ENCODE measurements at regions not wholly inside any gene's neighbourhood (a gene's known extent, or its start where the extent isn't known, plus 50 kb on each side); places are given as distances from the start of the nearest gene placed in this dataset.

GRCh38 chr5:109506556-109506955 is 96.8 kb upstream of the PJA2 start:
- no peaks in the 10 kb centered on the region for H3K9me3 ChIP-seq (ENCODE audit: control insufficient read depth in 2 of 2, low read length in 2 of 2)
- H3K27me3 ChIP-seq (ENCODE audit: control insufficient read depth in 1 of 2, insufficient read depth in 2 of 2, low read length in 2 of 2), result no peaks in the 10 kb centered on the region
- no peaks in the 10 kb centered on the region for H3K36me3 ChIP-seq (ENCODE audit: control insufficient read depth in 2 of 2, insufficient read depth in 2 of 2, low read length in 2 of 2)
- no peak overlapping the region for H3K27ac ChIP-seq (ENCODE audit: low read length)
- no peak overlapping the region for H3K9ac ChIP-seq (ENCODE audit: low read length in 2 of 2)
- no peaks in the 10 kb centered on the region for H3K4me1 ChIP-seq (ENCODE audit: control insufficient read depth, insufficient read depth, low read length)
- H3K4me3 ChIP-seq (ENCODE audit: low read length in 2 of 2), result no peak overlapping the region

GRCh38 chr5:109496112-109496511 is 86.3 kb upstream of the PJA2 start:
- no peak overlapping the region for H3K4me3 ChIP-seq (ENCODE audit: low read length in 2 of 2)
- H3K4me1 ChIP-seq (ENCODE audit: control insufficient read depth, insufficient read depth, low read length), result no peaks in the 10 kb centered on the region
- H3K27me3 ChIP-seq (ENCODE audit: control insufficient read depth in 1 of 2, insufficient read depth in 2 of 2, low read length in 2 of 2), result no peaks in the 10 kb centered on the region
- no peaks in the 10 kb centered on the region for H3K9me3 ChIP-seq (ENCODE audit: control insufficient read depth in 2 of 2, low read length in 2 of 2)
- H3K9ac ChIP-seq (ENCODE audit: low read length in 2 of 2), result no peak overlapping the region
- no peak overlapping the region for H3K27ac ChIP-seq (ENCODE audit: low read length)
- no peaks in the 10 kb centered on the region for H3K36me3 ChIP-seq (ENCODE audit: control insufficient read depth in 2 of 2, insufficient read depth in 2 of 2, low read length in 2 of 2)

- Histone ChIP-seq H3K4me3 (ENCODE audit: low read length in 2 of 2) (no peak overlapping the region), H3K4me1 (ENCODE audit: control insufficient read depth, insufficient read depth, low read length) (peaks cover 10% of the 10 kb centered on the region), H3K9me3 (ENCODE audit: control insufficient read depth in 2 of 2, low read length in 2 of 2) (no peaks in the 10 kb centered on the region), H3K27me3 (ENCODE audit: control insufficient read depth in 1 of 2, insufficient read depth in 2 of 2, low read length in 2 of 2) (no peaks in the 10 kb centered on the region), H3K36me3 (ENCODE audit: control insufficient read depth in 2 of 2, insufficient read depth in 2 of 2, low read length in 2 of 2) (no peaks in the 10 kb centered on the region), H3K9ac (ENCODE audit: low read length in 2 of 2) (no peak overlapping the region), H3K27ac (ENCODE audit: low read length) (no peak overlapping the region)
Measured at GRCh38 chr5:109487753-109488420, 78.1 kb upstream of the PJA2 start.

GRCh38 chr5:109486200-109486804 is 76.5 kb upstream of the PJA2 start:
- H3K27ac ChIP-seq (ENCODE audit: low read length), result no peak overlapping the region
- H3K9ac ChIP-seq (ENCODE audit: low read length in 2 of 2), result no peak overlapping the region
- no peaks in the 10 kb centered on the region for H3K27me3 ChIP-seq (ENCODE audit: control insufficient read depth in 1 of 2, insufficient read depth in 2 of 2, low read length in 2 of 2)
- peaks cover 10% of the 10 kb centered on the region for H3K4me1 ChIP-seq (ENCODE audit: control insufficient read depth, insufficient read depth, low read length)
- no peaks in the 10 kb centered on the region for H3K36me3 ChIP-seq (ENCODE audit: control insufficient read depth in 2 of 2, insufficient read depth in 2 of 2, low read length in 2 of 2)
- no peaks in the 10 kb centered on the region for H3K9me3 ChIP-seq (ENCODE audit: control insufficient read depth in 2 of 2, low read length in 2 of 2)
- no peak overlapping the region for H3K4me3 ChIP-seq (ENCODE audit: low read length in 2 of 2)

- Histone ChIP-seq H3K4me3 (ENCODE audit: low read length in 2 of 2) (peak overlapping the region in 1 of 2 donors; percentile 47), H3K9ac (ENCODE audit: low read length in 2 of 2) (no peak overlapping the region), H3K27ac (ENCODE audit: low read length) (no peak overlapping the region), H3K9me3 (ENCODE audit: control insufficient read depth in 2 of 2, low read length in 2 of 2) (no peaks in the 10 kb centered on the region), H3K27me3 (ENCODE audit: control insufficient read depth in 1 of 2, insufficient read depth in 2 of 2, low read length in 2 of 2) (no peaks in the 10 kb centered on the region), H3K4me1 (ENCODE audit: control insufficient read depth, insufficient read depth, low read length) (peaks cover 10% of the 10 kb centered on the region), H3K36me3 (ENCODE audit: control insufficient read depth in 2 of 2, insufficient read depth in 2 of 2, low read length in 2 of 2) (no peaks in the 10 kb centered on the region)
Measured at GRCh38 chr5:109485030-109485429, 75.3 kb upstream of the PJA2 start.

- H3K4me3 ChIP-seq (ENCODE audit: low read length in 2 of 2), result no peak overlapping the region
- no peaks in the 10 kb centered on the region for H3K36me3 ChIP-seq (ENCODE audit: control insufficient read depth in 2 of 2, insufficient read depth in 2 of 2, low read length in 2 of 2)
- H3K9me3 ChIP-seq (ENCODE audit: control insufficient read depth in 2 of 2, low read length in 2 of 2), result no peaks in the 10 kb centered on the region
- no peaks in the 10 kb centered on the region for H3K27me3 ChIP-seq (ENCODE audit: control insufficient read depth in 1 of 2, insufficient read depth in 2 of 2, low read length in 2 of 2)
- H3K4me1 ChIP-seq (ENCODE audit: control insufficient read depth, insufficient read depth, low read length), result peaks cover 10% of the 10 kb centered on the region
- no peak overlapping the region for H3K9ac ChIP-seq (ENCODE audit: low read length in 2 of 2)
- no peak overlapping the region for H3K27ac ChIP-seq (ENCODE audit: low read length)
Measured at GRCh38 chr5:109484597-109484996, 74.8 kb upstream of the PJA2 start.

GRCh38 chr5:109483395-109483971 is 73.7 kb upstream of the PJA2 start:
- no peak overlapping the region for H3K27ac ChIP-seq (ENCODE audit: low read length)
- no peaks in the 10 kb centered on the region for H3K9me3 ChIP-seq (ENCODE audit: control insufficient read depth in 2 of 2, low read length in 2 of 2)
- no peaks in the 10 kb centered on the region for H3K27me3 ChIP-seq (ENCODE audit: control insufficient read depth in 1 of 2, insufficient read depth in 2 of 2, low read length in 2 of 2)
- peaks cover 10% of the 10 kb centered on the region for H3K4me1 ChIP-seq (ENCODE audit: control insufficient read depth, insufficient read depth, low read length)
- no peaks in the 10 kb centered on the region for H3K36me3 ChIP-seq (ENCODE audit: control insufficient read depth in 2 of 2, insufficient read depth in 2 of 2, low read length in 2 of 2)
- no peak overlapping the region for H3K4me3 ChIP-seq (ENCODE audit: low read length in 2 of 2)
- no peak overlapping the region for H3K9ac ChIP-seq (ENCODE audit: low read length in 2 of 2)

GRCh38 chr5:109482748-109483147 is 73.0 kb upstream of the PJA2 start:
- Histone ChIP-seq H3K27me3 (ENCODE audit: control insufficient read depth in 1 of 2, insufficient read depth in 2 of 2, low read length in 2 of 2) (no peaks in the 10 kb centered on the region), H3K9me3 (ENCODE audit: control insufficient read depth in 2 of 2, low read length in 2 of 2) (no peaks in the 10 kb centered on the region), H3K9ac (ENCODE audit: low read length in 2 of 2) (no peak overlapping the region), H3K4me3 (ENCODE audit: low read length in 2 of 2) (no peak overlapping the region), H3K27ac (ENCODE audit: low read length) (no peak overlapping the region), H3K36me3 (ENCODE audit: control insufficient read depth in 2 of 2, insufficient read depth in 2 of 2, low read length in 2 of 2) (no peaks in the 10 kb centered on the region), H3K4me1 (ENCODE audit: control insufficient read depth, insufficient read depth, low read length) (peaks cover 10% of the 10 kb centered on the region)

- H3K9me3 ChIP-seq (ENCODE audit: control insufficient read depth in 2 of 2, low read length in 2 of 2), result no peaks in the 10 kb centered on the region
- no peak overlapping the region for H3K27ac ChIP-seq (ENCODE audit: low read length)
- no peak overlapping the region for H3K4me3 ChIP-seq (ENCODE audit: low read length in 2 of 2)
- H3K9ac ChIP-seq (ENCODE audit: low read length in 2 of 2), result no peak overlapping the region
- no peaks in the 10 kb centered on the region for H3K27me3 ChIP-seq (ENCODE audit: control insufficient read depth in 1 of 2, insufficient read depth in 2 of 2, low read length in 2 of 2)
- H3K36me3 ChIP-seq (ENCODE audit: control insufficient read depth in 2 of 2, insufficient read depth in 2 of 2, low read length in 2 of 2), result no peaks in the 10 kb centered on the region
- H3K4me1 ChIP-seq (ENCODE audit: control insufficient read depth, insufficient read depth, low read length), result no peaks in the 10 kb centered on the region
Measured at GRCh38 chr5:109479260-109479860, 69.6 kb upstream of the PJA2 start.

GRCh38 chr5:109478830-109479229 is 69.1 kb upstream of the PJA2 start:
- no peaks in the 10 kb centered on the region for H3K4me1 ChIP-seq (ENCODE audit: control insufficient read depth, insufficient read depth, low read length)
- no peak overlapping the region for H3K9ac ChIP-seq (ENCODE audit: low read length in 2 of 2)
- no peaks in the 10 kb centered on the region for H3K36me3 ChIP-seq (ENCODE audit: control insufficient read depth in 2 of 2, insufficient read depth in 2 of 2, low read length in 2 of 2)
- no peak overlapping the region for H3K27ac ChIP-seq (ENCODE audit: low read length)
- H3K4me3 ChIP-seq (ENCODE audit: low read length in 2 of 2), result no peak overlapping the region
- H3K27me3 ChIP-seq (ENCODE audit: control insufficient read depth in 1 of 2, insufficient read depth in 2 of 2, low read length in 2 of 2), result no peaks in the 10 kb centered on the region
- no peaks in the 10 kb centered on the region for H3K9me3 ChIP-seq (ENCODE audit: control insufficient read depth in 2 of 2, low read length in 2 of 2)

GRCh38 chr5:109476292-109476691 is 66.5 kb upstream of the PJA2 start:
- H3K4me1 ChIP-seq (ENCODE audit: control insufficient read depth, insufficient read depth, low read length), result no peaks in the 10 kb centered on the region
- H3K4me3 ChIP-seq (ENCODE audit: low read length in 2 of 2), result no peak overlapping the region
- no peak overlapping the region for H3K27ac ChIP-seq (ENCODE audit: low read length)
- H3K9me3 ChIP-seq (ENCODE audit: control insufficient read depth in 2 of 2, low read length in 2 of 2), result no peaks in the 10 kb centered on the region
- H3K36me3 ChIP-seq (ENCODE audit: control insufficient read depth in 2 of 2, insufficient read depth in 2 of 2, low read length in 2 of 2), result no peaks in the 10 kb centered on the region
- no peak overlapping the region for H3K9ac ChIP-seq (ENCODE audit: low read length in 2 of 2)
- H3K27me3 ChIP-seq (ENCODE audit: control insufficient read depth in 1 of 2, insufficient read depth in 2 of 2, low read length in 2 of 2), result no peaks in the 10 kb centered on the region
